CD4-positive, alpha-beta T cell treated with Interleukin-10 for 1 hour (primary cell): ENCODE measurements at regions not wholly inside any gene's neighbourhood (a gene's known extent, or its start where the extent isn't known, plus 50 kb on each side); places are given as distances from the start of the nearest gene placed in this dataset.
"Not testable (repeated sequence)": the region's sequence is repeated elsewhere in the genome, so short reads cannot be mapped to it uniquely, and the experiment has no call there.

Experiments
- DNase-seq: peaks from one replicate; pipeline ENCODE4 v3.0.0-alpha.2; 2020

DNA sequence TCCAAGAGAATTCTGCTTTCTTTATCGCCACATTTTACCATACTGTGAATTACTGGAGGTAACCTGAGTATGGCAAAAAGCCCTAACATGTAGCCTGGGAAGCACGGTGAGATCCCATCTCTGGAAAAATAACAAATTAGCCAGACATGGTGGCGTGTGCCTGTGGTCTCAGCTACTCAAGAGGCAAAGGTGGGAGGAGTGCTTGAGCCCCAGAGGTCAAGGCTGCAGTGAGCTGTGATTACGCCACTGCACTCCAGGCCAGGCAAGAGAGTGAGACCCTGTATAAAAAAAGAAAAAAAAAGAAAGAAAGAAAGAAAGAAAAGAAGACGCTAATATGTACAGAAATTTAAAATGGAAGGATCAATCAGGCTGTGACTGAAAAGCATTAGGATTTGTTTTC is 57.7 kb upstream of the SESTD1 start:
- no peak for DNase-seq

DNA sequence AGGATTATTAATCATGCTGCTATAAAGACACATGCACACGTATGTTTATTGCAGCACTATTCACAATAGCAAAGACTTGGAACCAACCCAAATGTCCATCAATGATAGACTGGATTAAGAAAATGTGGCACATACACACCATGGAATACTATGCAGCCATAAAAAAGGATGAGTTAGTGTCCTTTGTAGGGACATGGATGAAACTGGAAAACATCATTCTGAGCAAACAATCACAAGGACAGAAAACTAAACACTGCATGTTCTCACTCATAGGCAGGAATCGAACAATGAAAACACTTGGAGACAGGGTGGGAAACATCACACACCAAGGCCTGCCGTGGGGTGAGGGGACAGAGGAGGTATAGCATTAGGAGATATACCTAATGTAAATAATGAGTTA is 56.4 kb upstream of the SESTD1 start:
- not testable (repeated sequence) for DNase-seq

DNA sequence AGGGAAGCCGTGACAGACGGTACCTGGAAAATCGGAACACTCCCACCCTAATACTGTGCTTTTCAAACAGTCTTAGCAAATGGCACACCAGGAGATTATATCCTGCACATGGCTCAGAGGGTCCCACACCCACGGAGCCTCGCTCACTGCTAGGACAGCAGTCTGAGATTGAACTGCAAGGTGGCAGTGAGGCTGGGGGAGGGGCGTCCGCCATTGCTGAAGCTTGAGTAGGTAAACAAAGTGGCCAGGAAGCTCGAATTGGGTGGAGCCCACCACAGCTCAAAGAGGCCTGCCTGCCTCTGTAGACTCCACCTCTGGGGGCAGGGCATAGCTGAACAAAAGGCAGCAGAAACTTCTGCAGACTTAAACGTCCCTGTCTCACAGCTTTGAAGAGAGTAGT is 50.1 kb upstream of the SESTD1 start:
- not testable (repeated sequence) for DNase-seq
